Liver (tissue), 2 donors: ENCODE measurements at regions not wholly inside any gene's neighbourhood (a gene's known extent, or its start where the extent isn't known, plus 50 kb on each side); places are given as distances from the start of the nearest gene placed in this dataset.

Source experiments
- TF ChIP-seq, protein P1 (sequence below): IDR thresholded peaks from 2 replicates; pipeline ENCODE4 v1.6.1; 2016; ENCODE audit warnings: antibody characterized with exemption, mild to moderate bottlenecking
- TF ChIP-seq, protein P2 (sequence below): fragments of 150-350 bp; IDR thresholded peaks from 2 replicates; pipeline ENCODE4 v1.5.1; 2017; ENCODE audit warnings: improper control_type of control experiment, low read depth, low read length; ENCODE audit not compliant: missing input control
- donor health status: healthy.

DNA sequence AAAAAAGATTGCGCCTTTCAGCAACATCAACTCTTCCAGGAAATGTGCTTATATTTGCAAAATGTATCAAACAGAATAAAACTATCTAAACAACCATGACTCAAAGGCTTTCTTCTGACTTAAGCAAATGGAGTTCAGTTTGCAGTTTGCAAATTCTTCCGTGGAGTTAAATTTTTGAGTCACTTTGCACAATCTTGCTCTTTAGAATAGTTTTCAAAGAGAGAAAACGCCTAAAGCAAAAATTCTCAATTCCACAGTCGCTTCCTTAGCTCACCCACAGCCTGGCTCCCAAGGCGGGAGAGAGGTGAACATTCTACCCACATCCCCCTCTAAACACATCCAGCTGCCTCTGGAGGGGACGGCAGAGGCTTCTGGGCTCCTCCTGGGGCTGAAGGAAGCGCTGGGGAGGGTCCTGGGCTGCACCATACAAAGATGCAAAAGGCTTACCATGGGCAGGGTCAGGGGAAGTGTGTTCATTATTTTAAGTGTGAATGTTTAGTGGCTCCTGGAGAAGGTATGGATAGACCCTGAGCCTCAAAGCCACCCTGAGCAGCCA, 1487.3 kb downstream of the TBC1D22A start:
- TF ChIP-seq, protein P1, sequence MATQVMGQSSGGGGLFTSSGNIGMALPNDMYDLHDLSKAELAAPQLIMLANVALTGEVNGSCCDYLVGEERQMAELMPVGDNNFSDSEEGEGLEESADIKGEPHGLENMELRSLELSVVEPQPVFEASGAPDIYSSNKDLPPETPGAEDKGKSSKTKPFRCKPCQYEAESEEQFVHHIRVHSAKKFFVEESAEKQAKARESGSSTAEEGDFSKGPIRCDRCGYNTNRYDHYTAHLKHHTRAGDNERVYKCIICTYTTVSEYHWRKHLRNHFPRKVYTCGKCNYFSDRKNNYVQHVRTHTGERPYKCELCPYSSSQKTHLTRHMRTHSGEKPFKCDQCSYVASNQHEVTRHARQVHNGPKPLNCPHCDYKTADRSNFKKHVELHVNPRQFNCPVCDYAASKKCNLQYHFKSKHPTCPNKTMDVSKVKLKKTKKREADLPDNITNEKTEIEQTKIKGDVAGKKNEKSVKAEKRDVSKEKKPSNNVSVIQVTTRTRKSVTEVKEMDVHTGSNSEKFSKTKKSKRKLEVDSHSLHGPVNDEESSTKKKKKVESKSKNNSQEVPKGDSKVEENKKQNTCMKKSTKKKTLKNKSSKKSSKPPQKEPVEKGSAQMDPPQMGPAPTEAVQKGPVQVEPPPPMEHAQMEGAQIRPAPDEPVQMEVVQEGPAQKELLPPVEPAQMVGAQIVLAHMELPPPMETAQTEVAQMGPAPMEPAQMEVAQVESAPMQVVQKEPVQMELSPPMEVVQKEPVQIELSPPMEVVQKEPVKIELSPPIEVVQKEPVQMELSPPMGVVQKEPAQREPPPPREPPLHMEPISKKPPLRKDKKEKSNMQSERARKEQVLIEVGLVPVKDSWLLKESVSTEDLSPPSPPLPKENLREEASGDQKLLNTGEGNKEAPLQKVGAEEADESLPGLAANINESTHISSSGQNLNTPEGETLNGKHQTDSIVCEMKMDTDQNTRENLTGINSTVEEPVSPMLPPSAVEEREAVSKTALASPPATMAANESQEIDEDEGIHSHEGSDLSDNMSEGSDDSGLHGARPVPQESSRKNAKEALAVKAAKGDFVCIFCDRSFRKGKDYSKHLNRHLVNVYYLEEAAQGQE: no peak
- TF ChIP-seq, protein P2, sequence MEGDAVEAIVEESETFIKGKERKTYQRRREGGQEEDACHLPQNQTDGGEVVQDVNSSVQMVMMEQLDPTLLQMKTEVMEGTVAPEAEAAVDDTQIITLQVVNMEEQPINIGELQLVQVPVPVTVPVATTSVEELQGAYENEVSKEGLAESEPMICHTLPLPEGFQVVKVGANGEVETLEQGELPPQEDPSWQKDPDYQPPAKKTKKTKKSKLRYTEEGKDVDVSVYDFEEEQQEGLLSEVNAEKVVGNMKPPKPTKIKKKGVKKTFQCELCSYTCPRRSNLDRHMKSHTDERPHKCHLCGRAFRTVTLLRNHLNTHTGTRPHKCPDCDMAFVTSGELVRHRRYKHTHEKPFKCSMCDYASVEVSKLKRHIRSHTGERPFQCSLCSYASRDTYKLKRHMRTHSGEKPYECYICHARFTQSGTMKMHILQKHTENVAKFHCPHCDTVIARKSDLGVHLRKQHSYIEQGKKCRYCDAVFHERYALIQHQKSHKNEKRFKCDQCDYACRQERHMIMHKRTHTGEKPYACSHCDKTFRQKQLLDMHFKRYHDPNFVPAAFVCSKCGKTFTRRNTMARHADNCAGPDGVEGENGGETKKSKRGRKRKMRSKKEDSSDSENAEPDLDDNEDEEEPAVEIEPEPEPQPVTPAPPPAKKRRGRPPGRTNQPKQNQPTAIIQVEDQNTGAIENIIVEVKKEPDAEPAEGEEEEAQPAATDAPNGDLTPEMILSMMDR: no peak
